OCI-LY1 (cell line): ENCODE measurements at regions not wholly inside any gene's neighbourhood (a gene's known extent, or its start where the extent isn't known, plus 50 kb on each side); places are given as distances from the start of the nearest gene placed in this dataset.

ENCODE experiments used
- CTCF ChIP-seq: fragments of 200-600 bp; sonication (generic), shearing (Covaris generic); IDR thresholded peaks from 2 replicates; pipeline ENCODE4 v1.5.1; 2017; ENCODE audit warnings: mild to moderate bottlenecking, antibody characterized with exemption, low read length, moderate library complexity, mixed read lengths
- EZH2 ChIP-seq: fragments of 200-600 bp; sonication (generic), shearing (Covaris generic); IDR thresholded peaks from 2 replicates; pipeline ENCODE4 v1.8.0; 2017; ENCODE audit warnings: borderline replicate concordance, mixed run types, mild to moderate bottlenecking, antibody characterized with exemption, low read length, moderate library complexity, mixed read lengths

GRCh38 chr17:43315858-43316521 lies 82.2 kb upstream of the RNU2-1 start:
- TF ChIP-seq EZH2 (no peak), CTCF (no peak)
